Central memory CD8-positive, alpha-beta T cell (primary cell): ENCODE measurements at regions not wholly inside any gene's neighbourhood (a gene's known extent, or its start where the extent isn't known, plus 50 kb on each side); places are given as distances from the start of the nearest gene placed in this dataset.
"Not testable (repeated sequence)": the region's sequence is repeated elsewhere in the genome, so short reads cannot be mapped to it uniquely, and the experiment has no call there.

Experiments
- ATAC-seq: fragments of 150-1000 bp; cut with Tn5 transposase; replicated peaks from 2 replicates; pipeline ENCODE4 v1.10.0; 2022; ENCODE audit warnings: mild to moderate bottlenecking, moderate FRiP score, moderate number of reproducible peaks; ENCODE audit not compliant: poor library complexity, severe bottlenecking; ENCODE audit errors: extremely low read depth
- DNase-seq, 2 donors: peaks; one replicate each; pipeline ENCODE4 v3.0.0; 2021; ENCODE audit warnings: low spot score in 2 of 2
- H3K27ac Mint-ChIP-seq: one replicate; pipeline ENCODE4 v1.8.0; 2022; ENCODE audit warnings: low read depth, mild to moderate bottlenecking, moderate library complexity, mixed read lengths
- H3K27me3 Mint-ChIP-seq: one replicate; pipeline ENCODE4 v1.8.0; 2022; ENCODE audit warnings: mixed read lengths
- H3K36me3 Mint-ChIP-seq: one replicate; pipeline ENCODE4 v1.8.0; 2022; ENCODE audit warnings: mild to moderate bottlenecking, moderate library complexity, mixed read lengths; ENCODE audit not compliant: insufficient read depth
- H3K4me1 Mint-ChIP-seq: one replicate; pipeline ENCODE4 v1.8.0; 2022; ENCODE audit warnings: mixed read lengths
- H3K4me3 Mint-ChIP-seq: one replicate; pipeline ENCODE4 v1.8.0; 2022; ENCODE audit warnings: mild to moderate bottlenecking, moderate library complexity, mixed read lengths
- H3K9me3 Mint-ChIP-seq: one replicate; pipeline ENCODE4 v1.8.0; 2022; ENCODE audit warnings: mixed read lengths

- peaks cover 5% of the 10 kb centered on the region for H3K9me3 Mint-ChIP-seq
- no peak for ATAC-seq
- no peaks in the 10 kb centered on the region for H3K27me3 Mint-ChIP-seq
- H3K36me3 Mint-ChIP-seq: no peaks in the 10 kb centered on the region
- no peak overlapping the region for H3K4me3 Mint-ChIP-seq
- H3K27ac Mint-ChIP-seq: no peak overlapping the region
- DNase-seq: no peak
- no peaks in the 10 kb centered on the region for H3K4me1 Mint-ChIP-seq
These were observed 871.3 kb downstream of the RAB28 start for GRCh38 chr4:12612876-12613275.

- not testable (repeated sequence) for H3K27me3 Mint-ChIP-seq, H3K9me3 Mint-ChIP-seq, H3K4me3 Mint-ChIP-seq, H3K4me1 Mint-ChIP-seq, H3K36me3 Mint-ChIP-seq, H3K27ac Mint-ChIP-seq, ATAC-seq, DNase-seq
These were observed 874.8 kb downstream of the RAB28 start for GRCh38 chr4:12609212-12609875.

DNA sequence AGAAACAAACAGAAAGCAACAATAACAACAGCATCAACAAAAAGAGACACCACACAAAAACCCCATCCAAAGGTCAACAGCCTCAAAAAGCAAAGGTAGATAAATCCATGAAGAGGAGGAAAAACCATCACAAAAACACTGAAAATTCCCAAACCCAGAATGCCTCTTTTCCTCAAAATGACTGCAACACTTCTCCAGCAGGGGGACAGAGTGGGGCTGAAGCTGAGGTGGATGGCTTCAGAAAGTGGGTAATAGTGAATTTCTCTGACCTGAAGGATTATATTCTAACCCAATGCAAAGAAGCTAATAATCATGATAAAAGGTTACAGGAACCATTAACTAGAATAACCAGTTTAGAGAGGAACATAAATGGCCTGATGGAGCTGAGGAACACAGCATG, 888.2 kb downstream of the RAB28 start:
- Mint-ChIP-seq H3K27ac (no peak overlapping the region), H3K4me3 (no peak overlapping the region), H3K36me3 (peaks cover 3% of the 10 kb centered on the region), H3K27me3 (no peaks in the 10 kb centered on the region), H3K4me1 (no peaks in the 10 kb centered on the region), H3K9me3 (peaks cover 32% of the 10 kb centered on the region)
- DNase-seq (no peak), ATAC-seq (no peak)

DNA sequence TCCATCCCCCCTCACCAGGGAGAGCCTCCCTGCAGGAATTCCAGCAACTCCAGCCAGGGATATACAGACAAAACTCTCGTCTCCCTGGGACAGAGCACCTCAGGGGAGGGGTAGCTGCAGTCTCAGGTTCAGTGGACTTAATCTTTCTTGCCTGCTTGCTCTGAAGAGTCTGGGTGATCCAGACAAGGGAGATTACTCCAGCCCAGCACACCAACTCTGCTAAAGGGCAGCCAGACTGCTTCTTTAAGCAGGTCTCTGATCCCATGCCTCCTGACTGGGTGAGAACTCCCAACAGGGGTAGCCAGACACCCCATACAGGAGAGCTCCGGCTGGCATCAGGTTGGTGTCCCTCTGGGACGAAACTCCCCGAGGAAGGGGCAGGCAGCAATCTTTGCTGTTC, 888.7 kb downstream of the RAB28 start:
- peaks cover 30% of the 10 kb centered on the region for H3K9me3 Mint-ChIP-seq
- H3K27ac Mint-ChIP-seq: no peak overlapping the region
- H3K36me3 Mint-ChIP-seq: peaks cover 3% of the 10 kb centered on the region

DNA sequence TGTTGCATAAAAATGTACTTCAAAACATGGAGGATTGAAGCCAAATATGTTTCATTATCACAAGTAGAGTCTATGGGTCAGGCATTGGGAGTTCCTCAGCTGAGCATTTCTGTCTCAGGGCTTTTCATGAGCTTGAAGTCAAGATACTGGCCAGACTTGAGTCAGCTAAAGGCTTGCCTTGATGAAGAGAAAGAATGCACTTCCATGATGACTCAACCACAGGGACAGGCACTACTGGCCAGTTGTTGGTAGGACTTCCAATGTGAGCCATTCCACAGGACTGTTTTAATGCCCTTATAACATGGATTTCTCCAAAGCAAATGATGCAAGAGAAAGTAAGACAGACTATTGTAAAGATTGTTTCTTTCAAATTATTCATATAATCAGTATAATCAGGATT, 895.6 kb downstream of the RAB28 start:
- no peak for DNase-seq
- Mint-ChIP-seq H3K4me1 (no peaks in the 10 kb centered on the region), H3K27ac (no peak overlapping the region), H3K27me3 (no peaks in the 10 kb centered on the region), H3K36me3 (no peaks in the 10 kb centered on the region), H3K4me3 (no peak overlapping the region), H3K9me3 (peaks cover 12% of the 10 kb centered on the region)
- no peak for ATAC-seq

More for the DNA sequence above, 888.7 kb downstream of the RAB28 start:
- DNase-seq: no peak
- H3K4me1 Mint-ChIP-seq: no peaks in the 10 kb centered on the region
- no peak overlapping the region for H3K4me3 Mint-ChIP-seq
- no peaks in the 10 kb centered on the region for H3K27me3 Mint-ChIP-seq
- no peak for ATAC-seq

DNA sequence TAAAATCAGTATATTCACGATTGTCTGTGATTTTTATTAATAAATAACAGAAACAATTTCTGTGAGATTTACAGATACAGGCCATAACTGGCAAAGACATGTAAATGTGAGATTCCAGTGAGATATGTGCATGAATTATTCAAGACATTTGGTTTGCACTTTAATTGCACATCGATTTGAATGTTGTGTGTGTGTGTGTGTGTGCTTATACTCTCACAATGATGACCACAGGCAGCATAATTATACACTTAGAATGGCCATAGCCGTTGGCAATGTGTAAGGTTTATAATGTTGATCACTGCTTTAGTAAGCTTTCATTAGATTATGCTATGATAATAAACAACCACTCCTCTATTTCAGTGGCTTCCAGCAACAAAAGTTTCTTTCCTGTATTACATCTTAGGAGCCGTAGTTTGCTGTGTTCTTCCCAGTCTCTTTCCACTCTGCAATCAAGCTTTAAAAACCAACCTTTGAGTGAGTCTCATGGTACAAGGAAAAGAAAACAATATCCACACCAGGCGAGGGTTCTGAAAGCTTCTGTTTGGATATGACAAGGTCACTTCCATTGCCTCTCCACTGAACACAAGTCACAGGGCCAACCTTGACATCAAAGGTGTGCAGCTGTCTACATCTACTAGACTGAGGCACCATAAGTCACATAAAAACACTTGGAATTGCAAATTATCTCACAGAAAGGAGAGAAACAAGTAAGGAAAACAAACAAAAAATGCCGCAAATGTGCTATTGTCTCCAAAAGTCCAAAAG, 897.7 kb downstream of the RAB28 start:
- ATAC-seq (no peak), DNase-seq (no peak)
- H3K27ac Mint-ChIP-seq: no peak overlapping the region
- no peaks in the 10 kb centered on the region for H3K27me3 Mint-ChIP-seq
- no peaks in the 10 kb centered on the region for H3K4me1 Mint-ChIP-seq
- H3K9me3 Mint-ChIP-seq: peaks cover 5% of the 10 kb centered on the region
- H3K4me3 Mint-ChIP-seq: no peak overlapping the region
- H3K36me3 Mint-ChIP-seq: no peaks in the 10 kb centered on the region

DNA sequence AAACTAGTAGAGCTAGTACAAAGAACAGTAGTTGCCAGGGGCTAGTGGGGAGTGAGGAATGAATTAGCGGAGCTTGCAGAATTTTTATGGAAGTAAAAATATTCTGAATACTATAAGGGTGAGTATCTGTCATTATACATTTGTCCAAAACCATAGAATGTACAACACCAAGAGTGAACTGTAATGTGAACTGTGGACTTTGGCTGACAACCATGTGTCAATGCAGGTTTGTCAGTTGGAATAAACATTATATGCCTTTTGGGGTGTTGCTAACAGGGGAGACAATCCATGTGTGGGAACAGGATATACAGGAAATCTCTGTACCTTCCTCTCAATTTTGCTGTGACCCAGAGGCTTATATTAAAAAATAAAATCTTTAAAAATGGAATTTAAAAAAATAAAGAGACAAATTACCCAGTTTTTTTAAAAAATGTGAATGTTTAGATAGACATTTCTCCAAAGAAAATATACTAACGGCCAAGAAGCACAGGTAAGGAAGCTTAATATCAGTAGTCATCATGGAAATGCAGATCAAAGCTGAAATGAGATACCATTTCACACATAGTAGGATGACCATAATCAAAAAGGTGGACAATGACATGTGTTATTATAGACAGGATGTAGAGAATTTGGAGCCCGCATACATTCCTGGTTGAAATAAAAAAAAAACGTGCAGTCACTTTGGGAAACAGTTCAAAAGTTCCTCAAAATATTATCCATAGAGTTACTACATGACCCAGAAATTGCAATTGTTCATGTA, 899.8 kb downstream of the RAB28 start:
- no peak overlapping the region for H3K4me3 Mint-ChIP-seq
- no peaks in the 10 kb centered on the region for H3K36me3 Mint-ChIP-seq
- H3K27ac Mint-ChIP-seq: no peak overlapping the region
- DNase-seq: no peak
- H3K4me1 Mint-ChIP-seq: no peaks in the 10 kb centered on the region
- H3K27me3 Mint-ChIP-seq: no peaks in the 10 kb centered on the region
- no peak for ATAC-seq
- H3K9me3 Mint-ChIP-seq: peaks cover 10% of the 10 kb centered on the region

DNA sequence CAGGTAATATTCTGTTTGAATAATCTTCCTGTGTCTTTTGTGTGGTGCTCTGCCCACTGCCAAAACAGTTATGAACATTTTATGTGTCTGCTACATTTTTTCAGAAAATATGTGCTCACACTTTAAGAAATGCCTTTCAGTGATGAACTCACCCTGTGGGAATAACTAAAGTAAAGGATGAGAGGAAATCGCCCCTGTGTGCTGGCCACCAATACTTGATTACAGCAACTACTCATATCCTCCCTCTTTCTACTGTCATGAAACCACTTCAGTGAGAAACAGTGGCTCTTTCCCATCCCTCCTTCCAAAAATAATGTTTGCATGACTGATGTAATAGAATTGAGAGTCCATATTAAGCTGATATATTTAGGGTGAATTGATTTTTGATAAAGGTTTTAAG, 900.9 kb downstream of the RAB28 start:
- ATAC-seq (no peak), DNase-seq (no peak)
- no peak overlapping the region for H3K4me3 Mint-ChIP-seq
- no peaks in the 10 kb centered on the region for H3K36me3 Mint-ChIP-seq
- H3K9me3 Mint-ChIP-seq: peaks cover 10% of the 10 kb centered on the region
- H3K27ac Mint-ChIP-seq: no peak overlapping the region
- no peaks in the 10 kb centered on the region for H3K27me3 Mint-ChIP-seq
- H3K4me1 Mint-ChIP-seq: no peaks in the 10 kb centered on the region

DNA sequence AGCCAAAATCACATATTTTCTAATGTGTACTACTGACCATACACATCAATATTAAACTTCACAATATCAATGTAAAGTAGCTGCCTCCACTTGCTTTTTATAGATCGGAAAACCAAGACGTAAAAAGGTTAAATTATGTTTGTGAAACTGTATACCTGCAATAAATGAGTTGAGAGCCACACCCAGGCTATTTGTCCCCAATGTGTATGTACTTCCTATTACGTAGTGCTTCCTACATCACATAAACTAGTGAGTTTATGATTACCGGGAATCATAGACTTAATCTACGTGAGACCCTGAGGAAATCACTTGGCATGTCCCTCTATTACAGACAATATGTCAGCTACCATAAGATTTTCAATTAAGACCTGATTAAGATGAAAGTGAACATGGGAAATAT, 903.4 kb downstream of the RAB28 start:
- DNase-seq (no peak), ATAC-seq (no peak)
- H3K4me3 Mint-ChIP-seq: no peak overlapping the region
- H3K27me3 Mint-ChIP-seq: no peaks in the 10 kb centered on the region
- H3K9me3 Mint-ChIP-seq: peaks cover 14% of the 10 kb centered on the region
- no peak overlapping the region for H3K27ac Mint-ChIP-seq
- H3K4me1 Mint-ChIP-seq: no peaks in the 10 kb centered on the region
- H3K36me3 Mint-ChIP-seq: no peaks in the 10 kb centered on the region

DNA sequence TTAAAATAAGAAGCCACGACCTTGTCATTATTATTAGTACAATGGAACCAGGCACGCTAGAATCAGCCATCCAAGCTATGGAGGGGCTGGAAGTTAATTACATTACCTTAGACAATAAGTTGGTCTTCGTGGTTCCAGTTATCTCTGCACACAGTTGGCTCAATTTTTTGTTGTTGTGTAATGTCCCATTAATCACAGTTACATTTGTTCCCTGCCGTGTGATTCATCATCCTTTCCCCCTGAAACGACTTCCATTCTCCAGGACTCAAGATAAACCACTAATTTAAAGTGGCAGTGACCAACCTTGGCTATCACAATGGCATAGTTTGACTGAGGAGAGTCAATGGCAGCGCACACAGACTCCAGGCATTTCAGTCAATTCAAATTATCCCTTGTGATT, 905.0 kb downstream of the RAB28 start:
- no peaks in the 10 kb centered on the region for H3K27me3 Mint-ChIP-seq
- H3K4me3 Mint-ChIP-seq: no peak overlapping the region
- no peaks in the 10 kb centered on the region for H3K36me3 Mint-ChIP-seq
- H3K27ac Mint-ChIP-seq: no peak overlapping the region
- DNase-seq (no peak), ATAC-seq (no peak)
- H3K4me1 Mint-ChIP-seq: no peaks in the 10 kb centered on the region
- peaks cover 19% of the 10 kb centered on the region for H3K9me3 Mint-ChIP-seq

- H3K36me3 Mint-ChIP-seq: no peaks in the 10 kb centered on the region
- H3K27ac Mint-ChIP-seq: no peak overlapping the region
- ATAC-seq: no peak
- H3K27me3 Mint-ChIP-seq: no peaks in the 10 kb centered on the region
- no peak for DNase-seq
- H3K4me3 Mint-ChIP-seq: no peak overlapping the region
- H3K4me1 Mint-ChIP-seq: no peaks in the 10 kb centered on the region
- H3K9me3 Mint-ChIP-seq: peaks cover 19% of the 10 kb centered on the region
These were observed 907.7 kb downstream of the RAB28 start for GRCh38 chr4:12576409-12576808.

GRCh38 chr4:12573716-12574115, 910.4 kb downstream of the RAB28 start:
- no peak overlapping the region for H3K27ac Mint-ChIP-seq
- H3K4me1 Mint-ChIP-seq: no peaks in the 10 kb centered on the region
- H3K9me3 Mint-ChIP-seq: peaks cover 13% of the 10 kb centered on the region
- no peak overlapping the region for H3K4me3 Mint-ChIP-seq
- DNase-seq: no peak
- no peaks in the 10 kb centered on the region for H3K27me3 Mint-ChIP-seq
- H3K36me3 Mint-ChIP-seq: no peaks in the 10 kb centered on the region
- no peak for ATAC-seq
